Activated naive CD8-positive, alpha-beta T cell treated with anti-CD3 and anti-CD28 coated beads, Interleukin-2, amount 10 ng/mL, durations not matched to agents 7 days and 5 days (primary cell): ENCODE measurements at regions not wholly inside any gene's neighbourhood (a gene's known extent, or its start where the extent isn't known, plus 50 kb on each side); places are given as distances from the start of the nearest gene placed in this dataset.
"Not testable (repeated sequence)": the region's sequence is repeated elsewhere in the genome, so short reads cannot be mapped to it uniquely, and the experiment has no call there.

Source experiments
- ATAC-seq: fragments of 150-1000 bp; cut with Tn5 transposase; one replicate; pipeline ENCODE4 v1.10.0; 2021; ENCODE audit warnings: low read depth, moderate library complexity
- POLR2A ChIA-PET: fragments of 350-600 bp; sonication (Branson Sonifier 250); formaldehyde crosslinking; loops from one replicate; lab custom pipeline; 2021; ENCODE audit warnings: antibody characterized with exemption; lab: Charles Lee
- DNase-seq: peaks from one replicate; pipeline ENCODE4 v3.0.0; 2021
- H3K27ac Mint-ChIP-seq: one replicate; pipeline ENCODE4 v1.8.0; 2022; ENCODE audit warnings: mild to moderate bottlenecking, mixed read lengths
- H3K27me3 Mint-ChIP-seq: one replicate; pipeline ENCODE4 v1.8.0; 2022; ENCODE audit warnings: mild to moderate bottlenecking, moderate library complexity, mixed read lengths
- H3K36me3 Mint-ChIP-seq: one replicate; pipeline ENCODE4 v1.8.0; 2021; ENCODE audit warnings: mild to moderate bottlenecking, mixed read lengths
- H3K4me1 Mint-ChIP-seq: one replicate; pipeline ENCODE4 v1.8.0; 2021; ENCODE audit warnings: mixed read lengths
- H3K4me3 Mint-ChIP-seq: one replicate; pipeline ENCODE4 v1.8.0; 2022; ENCODE audit warnings: mild to moderate bottlenecking, moderate library complexity, mixed read lengths
- H3K9me3 Mint-ChIP-seq: one replicate; pipeline ENCODE4 v1.8.0; 2021; ENCODE audit warnings: mixed read lengths

GRCh38 chr5:74543162-74543995 lies 97.1 kb downstream of the ENC1 start:
- no peaks in the 10 kb centered on the region for H3K36me3 Mint-ChIP-seq
- POLR2A ChIA-PET: no interaction called here
- H3K4me3 Mint-ChIP-seq: no peak overlapping the region
- H3K27ac Mint-ChIP-seq: no peak overlapping the region
- H3K4me1 Mint-ChIP-seq: no peaks in the 10 kb centered on the region
- ATAC-seq: no peak
- DNase-seq: no peak
- no peaks in the 10 kb centered on the region for H3K9me3 Mint-ChIP-seq
- peaks cover 5% of the 10 kb centered on the region for H3K27me3 Mint-ChIP-seq

GRCh38 chr5:74542482-74542881 lies 98.0 kb downstream of the ENC1 start:
- Mint-ChIP-seq H3K27ac (no peak overlapping the region), H3K4me3 (no peak overlapping the region), H3K36me3 (no peaks in the 10 kb centered on the region), H3K9me3 (no peaks in the 10 kb centered on the region), H3K4me1 (no peaks in the 10 kb centered on the region), H3K27me3 (peaks cover 9% of the 10 kb centered on the region)
- DNase-seq (no peak), ATAC-seq (no peak)
- POLR2A ChIA-PET: no interaction called here

DNA sequence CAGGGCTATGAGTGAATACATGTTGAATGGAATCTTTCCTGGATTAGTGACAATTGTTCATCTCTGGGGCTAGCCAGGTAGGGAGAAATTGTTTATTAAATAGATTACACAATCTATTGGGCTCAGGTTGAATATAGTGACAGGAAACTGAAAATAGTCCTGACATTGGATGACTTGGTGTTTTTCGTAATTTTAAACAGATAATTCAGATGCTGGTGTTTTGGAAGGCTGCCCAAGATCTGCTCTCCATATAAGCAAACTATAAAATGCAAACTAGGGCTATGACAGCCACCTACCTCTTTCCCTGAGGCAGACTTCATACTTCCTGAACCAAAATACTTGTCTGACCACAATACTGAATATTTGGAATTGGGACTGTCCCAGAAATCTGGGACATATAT lies 99.1 kb downstream of the ENC1 start:
- POLR2A ChIA-PET: no interaction called here
- no peaks in the 10 kb centered on the region for H3K36me3 Mint-ChIP-seq
- H3K4me3 Mint-ChIP-seq: no peak overlapping the region
- H3K27me3 Mint-ChIP-seq: peaks cover 9% of the 10 kb centered on the region
- no peak for DNase-seq
- no peaks in the 10 kb centered on the region for H3K9me3 Mint-ChIP-seq
- H3K27ac Mint-ChIP-seq: no peak overlapping the region
- no peak for ATAC-seq
- H3K4me1 Mint-ChIP-seq: no peaks in the 10 kb centered on the region

DNA sequence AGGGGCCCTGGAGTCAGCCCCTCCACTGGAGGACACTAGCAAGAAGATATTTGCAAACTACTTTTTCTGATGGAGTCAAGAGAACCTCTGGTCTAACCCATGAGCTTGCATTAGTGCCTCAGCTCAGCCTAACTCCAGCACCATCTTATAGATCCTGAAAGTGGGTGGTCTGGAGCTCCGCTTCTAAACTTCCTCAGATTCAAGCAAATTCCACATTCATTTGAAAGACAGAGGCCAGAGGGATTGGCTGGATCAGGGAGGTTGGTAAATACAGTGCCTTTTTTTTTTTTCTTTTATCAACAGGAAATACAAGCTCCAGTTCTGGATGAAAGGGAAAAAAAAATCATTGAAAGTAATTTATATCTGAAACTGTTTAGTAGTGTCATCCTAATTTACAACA lies 99.9 kb downstream of the ENC1 start:
- no peaks in the 10 kb centered on the region for H3K9me3 Mint-ChIP-seq
- H3K27ac Mint-ChIP-seq: no peak overlapping the region
- ATAC-seq (no peak), DNase-seq (no peak)
- H3K27me3 Mint-ChIP-seq: peaks cover 9% of the 10 kb centered on the region
- POLR2A ChIA-PET: no interaction called here
- no peaks in the 10 kb centered on the region for H3K36me3 Mint-ChIP-seq
- H3K4me1 Mint-ChIP-seq: no peaks in the 10 kb centered on the region
- H3K4me3 Mint-ChIP-seq: no peak overlapping the region

DNA sequence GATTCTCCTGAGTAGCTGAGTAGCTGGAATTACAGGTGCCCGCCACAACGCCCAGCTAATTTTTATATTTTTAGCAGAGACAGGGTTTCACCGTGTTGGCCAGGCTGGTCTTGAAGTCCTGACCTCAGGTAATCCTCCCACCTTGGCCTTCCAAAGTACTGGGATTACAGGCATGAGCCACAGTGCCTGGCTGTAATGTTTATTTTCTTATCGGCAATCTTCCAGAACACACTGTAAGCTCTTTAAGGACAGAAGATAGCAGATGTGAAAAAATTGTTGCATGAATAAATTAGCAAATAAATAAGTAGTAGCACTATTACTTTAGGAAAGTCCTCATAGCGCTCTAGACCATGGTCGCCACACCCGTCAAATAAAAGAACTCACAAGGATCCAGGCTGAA lies 100.5 kb downstream of the ENC1 start:
- H3K9me3 Mint-ChIP-seq: no peaks in the 10 kb centered on the region
- no peaks in the 10 kb centered on the region for H3K36me3 Mint-ChIP-seq
- H3K27me3 Mint-ChIP-seq: peaks cover 12% of the 10 kb centered on the region
- POLR2A ChIA-PET: no interaction called here
- no peak overlapping the region for H3K27ac Mint-ChIP-seq
- no peak overlapping the region for H3K4me3 Mint-ChIP-seq
- DNase-seq: no peak
- no peak for ATAC-seq
- no peaks in the 10 kb centered on the region for H3K4me1 Mint-ChIP-seq

DNA sequence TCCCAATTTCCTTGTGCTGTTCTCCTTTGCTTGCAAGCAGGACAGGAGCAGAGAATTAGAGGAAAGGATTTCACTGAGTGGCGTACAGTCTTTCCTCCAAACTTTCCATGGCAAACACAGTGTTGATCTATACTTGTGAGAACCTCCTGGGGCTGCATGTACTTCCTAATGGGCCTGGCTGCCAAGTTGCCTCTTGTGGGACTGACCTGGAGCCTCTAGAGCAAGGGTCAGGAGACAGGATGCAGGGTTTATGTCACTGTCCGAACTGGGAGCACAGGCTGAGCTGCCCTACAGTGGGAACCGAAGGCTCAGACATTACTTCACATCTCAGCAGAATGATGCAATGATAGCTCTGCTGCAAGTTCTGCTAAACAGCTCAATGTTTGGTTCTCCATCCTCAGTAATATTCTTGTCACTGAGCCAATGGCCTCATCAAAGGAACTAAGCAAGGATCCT lies 102.3 kb downstream of the ENC1 start:
- peaks cover 7% of the 10 kb centered on the region for H3K9me3 Mint-ChIP-seq

GRCh38 chr5:74536658-74537057 lies 103.9 kb downstream of the ENC1 start:
- POLR2A ChIA-PET: no interaction called here
- H3K9me3 Mint-ChIP-seq: peaks cover 7% of the 10 kb centered on the region
- H3K4me3 Mint-ChIP-seq: no peak overlapping the region
- DNase-seq: no peak
- ATAC-seq: no peak
- H3K27me3 Mint-ChIP-seq: peaks cover 7% of the 10 kb centered on the region
- no peaks in the 10 kb centered on the region for H3K4me1 Mint-ChIP-seq
- no peak overlapping the region for H3K27ac Mint-ChIP-seq
- no peaks in the 10 kb centered on the region for H3K36me3 Mint-ChIP-seq

More for the DNA sequence above, 102.3 kb downstream of the ENC1 start:
- H3K36me3 Mint-ChIP-seq: no peaks in the 10 kb centered on the region
- no peaks in the 10 kb centered on the region for H3K4me1 Mint-ChIP-seq
- no peak for DNase-seq
- no peak overlapping the region for H3K27ac Mint-ChIP-seq
- no peak overlapping the region for H3K4me3 Mint-ChIP-seq
- POLR2A ChIA-PET: no interaction called here
- H3K27me3 Mint-ChIP-seq: peaks cover 7% of the 10 kb centered on the region
- no peak for ATAC-seq

DNA sequence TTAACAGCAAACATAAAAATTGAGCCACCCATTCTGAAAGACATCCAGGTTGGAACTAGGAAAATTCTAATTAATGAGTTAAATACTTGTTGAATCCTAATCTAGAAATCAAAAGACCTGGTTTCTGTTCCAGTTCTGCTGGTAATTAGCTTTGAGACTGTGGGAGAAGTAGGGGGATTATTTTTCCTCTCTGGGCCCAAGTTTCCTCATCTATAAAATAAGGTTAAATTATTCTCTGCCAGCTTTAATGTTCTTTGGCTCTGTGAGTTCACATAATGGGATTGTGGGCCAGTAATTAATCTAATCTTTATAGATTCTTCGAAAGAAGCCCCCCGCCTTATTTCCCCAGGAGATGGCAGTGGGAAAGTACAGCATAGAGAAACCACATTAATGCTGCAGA lies 104.6 kb downstream of the ENC1 start:
- Mint-ChIP-seq H3K4me3 (no peak overlapping the region), H3K27me3 (peaks cover 7% of the 10 kb centered on the region)

DNA sequence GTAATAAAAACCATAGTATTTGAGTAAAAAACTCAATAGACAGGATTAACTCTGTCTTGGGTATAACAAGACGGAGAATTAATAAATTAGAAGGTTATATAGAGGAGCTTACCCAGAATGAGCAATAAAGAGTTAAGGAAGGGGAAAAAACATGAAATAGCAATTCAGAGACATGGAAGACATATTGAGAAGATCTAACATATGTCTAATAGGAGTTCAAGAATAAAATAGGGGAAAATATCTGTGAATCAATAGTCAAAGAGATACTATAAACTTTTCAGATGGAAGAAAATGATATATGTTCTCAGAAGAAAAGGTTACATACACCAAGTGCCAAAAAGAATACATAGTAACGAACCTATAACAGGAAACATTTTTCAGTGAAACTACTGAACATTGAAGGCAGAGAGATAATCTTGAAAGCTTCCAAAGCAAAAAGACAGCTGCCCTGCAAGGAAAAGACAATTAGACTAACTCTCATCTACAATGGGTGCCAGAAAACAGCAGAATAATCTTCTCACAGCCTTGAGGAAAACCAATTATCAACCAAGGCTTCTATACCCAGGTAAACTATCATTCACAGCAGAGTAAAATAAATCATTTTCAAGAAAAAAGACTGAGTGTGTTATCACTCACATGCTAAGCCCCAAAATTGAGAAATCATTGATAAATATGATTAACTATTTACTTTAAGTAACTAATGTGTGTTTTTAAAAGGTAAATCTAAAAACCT lies 106.0 kb downstream of the ENC1 start:
- Mint-ChIP-seq H3K4me3 (no peak overlapping the region), H3K27ac (no peak overlapping the region), H3K36me3 (no peaks in the 10 kb centered on the region), H3K27me3 (peaks cover 7% of the 10 kb centered on the region), H3K4me1 (no peaks in the 10 kb centered on the region), H3K9me3 (peaks cover 7% of the 10 kb centered on the region)
- no peak for DNase-seq
- POLR2A ChIA-PET: no interaction called here
- no peak for ATAC-seq

More for the DNA sequence above, 104.6 kb downstream of the ENC1 start:
- H3K4me1 Mint-ChIP-seq: no peaks in the 10 kb centered on the region
- H3K36me3 Mint-ChIP-seq: no peaks in the 10 kb centered on the region
- POLR2A ChIA-PET: no interaction called here
- ATAC-seq (no peak), DNase-seq (no peak)
- peaks cover 7% of the 10 kb centered on the region for H3K9me3 Mint-ChIP-seq
- H3K27ac Mint-ChIP-seq: no peak overlapping the region

DNA sequence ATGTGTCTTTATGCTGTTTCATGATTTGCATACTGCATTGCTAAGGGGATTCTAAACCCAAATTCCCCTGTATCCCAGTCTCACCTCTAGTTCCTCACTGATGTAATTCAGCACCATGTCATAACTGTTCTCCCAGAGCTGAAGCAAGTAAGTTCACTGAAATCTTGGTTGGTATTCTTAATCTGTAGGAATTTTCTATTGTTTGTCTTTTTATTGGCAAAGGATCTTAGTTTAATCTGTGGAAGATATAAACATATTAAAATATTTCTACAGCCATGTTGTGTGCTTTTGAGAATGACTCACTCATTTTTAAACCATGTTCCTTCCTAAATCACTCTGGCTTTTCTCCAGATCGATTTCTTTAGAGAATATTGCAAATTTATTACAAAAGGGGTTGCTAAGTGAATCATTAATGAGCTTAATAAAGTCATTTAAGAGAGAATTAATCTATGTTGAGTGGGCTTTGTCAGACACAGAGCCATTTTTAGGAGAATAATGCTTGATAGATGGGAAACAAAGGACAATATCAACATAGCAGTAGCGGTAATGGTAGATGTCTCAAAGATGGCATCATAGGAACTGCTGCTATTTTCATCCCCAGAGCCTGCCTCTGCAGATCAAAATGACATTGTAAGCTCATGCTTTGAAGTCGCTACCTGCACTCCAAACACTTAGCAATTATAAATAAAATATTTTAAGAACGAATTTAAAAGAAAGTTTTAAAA lies 110.0 kb downstream of the ENC1 start:
- no peaks in the 10 kb centered on the region for H3K36me3 Mint-ChIP-seq
- no peak for DNase-seq
- no peak overlapping the region for H3K4me3 Mint-ChIP-seq
- peaks cover 1% of the 10 kb centered on the region for H3K27me3 Mint-ChIP-seq
- no peaks in the 10 kb centered on the region for H3K4me1 Mint-ChIP-seq
- no peak for ATAC-seq
- H3K9me3 Mint-ChIP-seq: peaks cover 7% of the 10 kb centered on the region
- POLR2A ChIA-PET: no interaction called here
- no peak overlapping the region for H3K27ac Mint-ChIP-seq

- ATAC-seq (no peak), DNase-seq (no peak)
- H3K4me3 Mint-ChIP-seq: no peak overlapping the region
- POLR2A ChIA-PET: no interaction called here
- peaks cover 10% of the 10 kb centered on the region for H3K9me3 Mint-ChIP-seq
- peaks cover 2% of the 10 kb centered on the region for H3K36me3 Mint-ChIP-seq
- no peak overlapping the region for H3K27ac Mint-ChIP-seq
- no peaks in the 10 kb centered on the region for H3K4me1 Mint-ChIP-seq
- H3K27me3 Mint-ChIP-seq: no peaks in the 10 kb centered on the region
Observed at GRCh38 chr5:74529101-74529500, 111.4 kb downstream of the ENC1 start.

DNA sequence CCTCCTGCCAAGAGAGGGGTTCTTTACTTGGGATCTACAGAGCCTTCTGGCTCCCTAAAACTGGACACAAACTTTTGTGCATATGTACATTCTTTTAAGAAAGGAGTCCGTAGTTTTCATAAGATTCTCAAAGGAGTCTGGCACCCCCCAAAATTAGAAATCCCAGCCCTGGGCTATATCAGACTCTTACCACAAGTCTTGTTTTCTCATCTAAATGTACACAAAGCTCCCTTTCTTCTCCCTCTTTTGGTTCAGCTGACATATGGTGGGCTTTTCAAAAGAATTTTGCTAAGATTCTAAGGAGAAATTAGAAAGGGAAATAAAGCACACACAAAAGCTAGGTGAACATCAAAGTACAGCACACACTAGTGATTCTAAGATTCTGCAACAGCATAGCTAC lies 114.4 kb downstream of the ENC1 start:
- ATAC-seq: no peak
- DNase-seq: no peak
- no peaks in the 10 kb centered on the region for H3K4me1 Mint-ChIP-seq
- H3K27ac Mint-ChIP-seq: no peak overlapping the region
- peaks cover 2% of the 10 kb centered on the region for H3K36me3 Mint-ChIP-seq
- POLR2A ChIA-PET: no interaction called here
- no peak overlapping the region for H3K4me3 Mint-ChIP-seq
- peaks cover 18% of the 10 kb centered on the region for H3K9me3 Mint-ChIP-seq
- no peaks in the 10 kb centered on the region for H3K27me3 Mint-ChIP-seq

DNA sequence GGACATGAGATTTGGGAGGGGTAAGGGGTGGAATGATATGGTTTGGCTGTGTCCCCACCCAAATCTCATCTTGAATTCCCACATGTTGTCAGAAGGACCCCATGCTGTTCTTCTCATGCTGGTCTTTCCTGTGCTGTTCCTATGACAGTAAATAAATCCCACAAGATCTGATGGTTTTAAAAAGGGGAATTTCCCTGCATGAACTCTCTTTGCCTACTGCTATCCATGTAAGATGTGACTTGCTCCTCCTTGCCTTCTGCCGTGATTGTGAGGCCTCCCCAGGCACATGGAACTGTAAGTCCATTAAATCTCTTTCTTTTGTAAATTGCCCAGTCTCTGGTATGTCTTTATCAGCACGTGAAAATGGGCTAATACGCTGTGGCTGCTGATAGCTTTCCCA lies 115.8 kb downstream of the ENC1 start:
- H3K27ac Mint-ChIP-seq, H3K4me3 Mint-ChIP-seq, H3K36me3 Mint-ChIP-seq, POLR2A ChIA-PET, H3K4me1 Mint-ChIP-seq, DNase-seq, H3K27me3 Mint-ChIP-seq, ATAC-seq: not testable (repeated sequence)
- peaks cover 18% of the 10 kb centered on the region for H3K9me3 Mint-ChIP-seq
